Testis (tissue), 2 donors: ENCODE measurements at regions not wholly inside any gene's neighbourhood (a gene's known extent, or its start where the extent isn't known, plus 50 kb on each side); places are given as distances from the start of the nearest gene placed in this dataset.

ENCODE experiments used
- DNase-seq: peaks from one replicate; pipeline ENCODE4 v3.0.0-alpha.2; 2019
- H3K27ac ChIP-seq, 2 donors: fragments of 200-600 bp; sonication (generic); one replicate each; pipeline ENCODE4 v1.5.1; 2019
- H3K27me3 ChIP-seq: fragments of 200-600 bp; sonication (generic); one replicate; pipeline ENCODE4 v1.5.1; 2019
- H3K36me3 ChIP-seq: fragments of 200-600 bp; sonication (generic); one replicate; pipeline ENCODE4 v1.5.1; 2017; ENCODE audit warnings: low read depth; ENCODE audit errors: missing control alignments
- H3K4me1 ChIP-seq: fragments of 200-600 bp; sonication (generic); one replicate; pipeline ENCODE4 v1.5.1; 2019
- H3K4me3 ChIP-seq, 2 donors: fragments of 200-600 bp; sonication (generic); one replicate each; pipeline ENCODE4 v1.5.1; 2017 to 2019
- H3K9me3 ChIP-seq: fragments of 200-600 bp; sonication (generic); one replicate; pipeline ENCODE4 v1.5.1; 2017
- POLR2A ChIP-seq: fragments of 450-650 bp; IDR thresholded peaks from one replicate; pipeline ENCODE4 v1.6.1; 2017; ENCODE audit warnings: antibody characterized with exemption, mild to moderate bottlenecking, moderate library complexity
- WGBS, 2 donors: methylation state at CpG; one replicate each; pipeline ENCODE4 v1.1.5; 2018; 5-methylcytosine and 5-hydroxymethylcytosine counted together
- intact Hi-C: fragments of 100-400 bp; cut with DNase I; formaldehyde crosslinking; loops from one replicate; pipeline ENCODE4 v1.15.1; 2023; ENCODE audit warnings: low total_unique reads
- TF ChIP-seq, protein P1 (sequence below), 3 experiments: fragments of 450-650 bp in 2 of 3; fragments of 200-600 bp in 1 of 3; sonication (generic) in 1 of 3; IDR thresholded peaks; one replicate each; pipeline ENCODE4 v1.5.1; 2016 to 2019; ENCODE audit warnings: antibody characterized with exemption in 3 of 3, mild to moderate bottlenecking in 2 of 3, moderate library complexity in 1 of 3

- DNase-seq: no peak
- Histone ChIP-seq H3K36me3 (no peaks in the 10 kb centered on the region), H3K9me3 (no peaks in the 10 kb centered on the region), H3K27ac (no peak overlapping the region), H3K4me3 (no peak overlapping the region), H3K27me3 (no peaks in the 10 kb centered on the region), H3K4me1 (no peaks in the 10 kb centered on the region)
- WGBS, 2 donors: 42 to 64% methylated on average over 4 of the region's 4 CpGs
- intact Hi-C loops: no loop called here
- TF ChIP-seq POLR2A: no peak
- TF ChIP-seq, protein P1, sequence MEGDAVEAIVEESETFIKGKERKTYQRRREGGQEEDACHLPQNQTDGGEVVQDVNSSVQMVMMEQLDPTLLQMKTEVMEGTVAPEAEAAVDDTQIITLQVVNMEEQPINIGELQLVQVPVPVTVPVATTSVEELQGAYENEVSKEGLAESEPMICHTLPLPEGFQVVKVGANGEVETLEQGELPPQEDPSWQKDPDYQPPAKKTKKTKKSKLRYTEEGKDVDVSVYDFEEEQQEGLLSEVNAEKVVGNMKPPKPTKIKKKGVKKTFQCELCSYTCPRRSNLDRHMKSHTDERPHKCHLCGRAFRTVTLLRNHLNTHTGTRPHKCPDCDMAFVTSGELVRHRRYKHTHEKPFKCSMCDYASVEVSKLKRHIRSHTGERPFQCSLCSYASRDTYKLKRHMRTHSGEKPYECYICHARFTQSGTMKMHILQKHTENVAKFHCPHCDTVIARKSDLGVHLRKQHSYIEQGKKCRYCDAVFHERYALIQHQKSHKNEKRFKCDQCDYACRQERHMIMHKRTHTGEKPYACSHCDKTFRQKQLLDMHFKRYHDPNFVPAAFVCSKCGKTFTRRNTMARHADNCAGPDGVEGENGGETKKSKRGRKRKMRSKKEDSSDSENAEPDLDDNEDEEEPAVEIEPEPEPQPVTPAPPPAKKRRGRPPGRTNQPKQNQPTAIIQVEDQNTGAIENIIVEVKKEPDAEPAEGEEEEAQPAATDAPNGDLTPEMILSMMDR (IDR thresholded peaks at IDR 0.05): no peak
These were observed 104.8 kb upstream of the ENPEP start for GRCh38 chr4:110371016-110371770.

GRCh38 chr4:110368409-110368808, 107.5 kb upstream of the ENPEP start:
- intact Hi-C loops: no loop called here
- no peak overlapping the region for H3K4me3 ChIP-seq
- H3K36me3 ChIP-seq: no peaks in the 10 kb centered on the region
- no peak for DNase-seq
- no peaks in the 10 kb centered on the region for H3K4me1 ChIP-seq
- no peak overlapping the region for H3K27ac ChIP-seq
- WGBS, 2 donors: 93 to 94% methylated on average over 3 of the region's 3 CpGs
- H3K9me3 ChIP-seq: no peaks in the 10 kb centered on the region
- TF ChIP-seq, protein P1 (IDR thresholded peaks at IDR 0.05): no peak
- no peak for TF ChIP-seq POLR2A
- H3K27me3 ChIP-seq: no peaks in the 10 kb centered on the region

DNA sequence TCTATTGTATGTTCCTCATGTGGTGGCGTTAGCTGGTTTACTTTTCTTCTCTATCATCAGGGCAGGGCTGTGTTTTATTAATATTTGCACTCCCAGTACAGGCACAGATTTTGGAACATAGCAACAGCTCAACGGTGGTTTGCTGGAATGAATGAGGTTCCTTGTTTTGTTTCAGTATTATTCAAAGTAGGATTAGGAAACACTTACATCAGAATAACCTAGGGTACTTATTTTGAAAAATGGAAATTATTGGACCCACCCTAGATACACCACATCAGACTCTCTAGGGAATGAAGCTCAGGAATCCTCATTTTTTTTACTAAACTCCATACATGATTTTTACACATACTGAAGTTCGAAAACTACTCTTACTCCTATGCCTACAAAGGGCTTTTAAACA, 108.8 kb upstream of the ENPEP start:
- no peak overlapping the region for H3K27ac ChIP-seq
- no peaks in the 10 kb centered on the region for H3K36me3 ChIP-seq
- TF ChIP-seq, protein P1 (IDR thresholded peaks at IDR 0.05): no peak
- no peak for TF ChIP-seq POLR2A
- no peaks in the 10 kb centered on the region for H3K9me3 ChIP-seq
- intact Hi-C loops: no loop called here
- no peaks in the 10 kb centered on the region for H3K27me3 ChIP-seq
- no peaks in the 10 kb centered on the region for H3K4me1 ChIP-seq
- DNase-seq: no peak
- 87 to 93% methylated on average over 3 of the region's 3 CpGs for WGBS, 2 donors
- H3K4me3 ChIP-seq: no peak overlapping the region

DNA sequence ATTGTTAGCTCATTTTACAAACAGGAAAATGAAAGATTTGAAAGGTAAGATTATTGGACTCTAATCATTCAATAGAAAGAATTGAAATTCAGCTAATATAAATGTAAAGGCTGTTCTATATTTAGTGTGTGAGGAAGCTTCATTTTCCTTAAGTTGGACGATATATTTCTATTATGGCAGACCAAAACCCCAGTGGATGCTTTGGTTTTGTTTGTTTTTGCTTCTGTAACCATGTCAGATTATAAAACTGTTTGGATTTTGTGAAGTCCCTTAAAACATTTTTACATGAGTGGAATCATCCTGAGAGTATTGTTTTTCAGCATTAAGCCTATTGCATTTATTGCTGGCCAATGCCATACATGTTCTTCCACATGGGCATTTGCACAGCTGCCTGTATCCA, 110.2 kb upstream of the ENPEP start:
- Histone ChIP-seq H3K36me3 (no peaks in the 10 kb centered on the region), H3K9me3 (no peaks in the 10 kb centered on the region), H3K27me3 (no peaks in the 10 kb centered on the region), H3K27ac (no peak overlapping the region), H3K4me1 (no peaks in the 10 kb centered on the region), H3K4me3 (no peak overlapping the region)
- intact Hi-C loops: no loop called here
- DNase-seq: no peak
- TF ChIP-seq, protein P1 (IDR thresholded peaks at IDR 0.05): no peak
- TF ChIP-seq POLR2A: no peak
- 74 to 81% methylated on average over 1 of the region's 1 CpG for whole genome bisulfite sequencing, 2 donors

GRCh38 chr4:110364911-110365520, 110.9 kb upstream of the ENPEP start:
- no peaks in the 10 kb centered on the region for H3K36me3 ChIP-seq
- no peak overlapping the region for H3K4me3 ChIP-seq
- DNase-seq: no peak
- H3K27ac ChIP-seq: no peak overlapping the region
- no peak for TF ChIP-seq POLR2A
- TF ChIP-seq, protein P1 (IDR thresholded peaks at IDR 0.05): no peak
- no peaks in the 10 kb centered on the region for H3K4me1 ChIP-seq
- WGBS, 2 donors: 53 to 67% methylated on average over 3 of the region's 3 CpGs
- no peaks in the 10 kb centered on the region for H3K27me3 ChIP-seq
- intact Hi-C loops: no loop called here
- no peaks in the 10 kb centered on the region for H3K9me3 ChIP-seq
